ENCODE measurements at regions not wholly inside any gene's neighbourhood (a gene's known extent, or its start where the extent isn't known, plus 50 kb on each side); places are given as distances from the start of the nearest gene placed in this dataset.

DNA sequence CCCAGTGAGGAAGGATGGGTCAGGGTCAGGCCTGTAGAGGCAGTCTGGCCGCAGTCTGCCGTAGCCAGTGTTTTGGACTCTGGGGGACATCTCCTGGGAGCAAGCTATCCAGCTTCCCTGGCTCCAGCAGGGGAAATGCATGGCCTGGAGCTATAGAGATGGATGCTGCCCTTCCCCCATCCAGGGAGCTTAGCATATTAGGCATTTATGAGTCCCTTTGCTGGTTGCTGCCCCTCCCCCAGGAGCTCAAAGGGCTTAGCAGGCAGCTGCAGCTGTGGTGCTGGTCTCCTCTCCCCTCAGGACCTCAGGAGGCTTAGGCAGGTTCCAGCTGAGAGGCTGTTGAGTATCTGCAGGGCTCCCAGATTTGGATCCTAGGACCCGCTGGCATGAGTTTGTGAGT is 1158.7 kb downstream of the DTWD2 start:
- no peak overlapping the region for H3K4me3 ChIP-seq
- ATAC-seq (no peak), DNase-seq (ENCODE audit: low spot score) (peak; percentile 30)
- H3K27me3 ChIP-seq (ENCODE audit: insufficient read depth), result no peaks in the 10 kb centered on the region
- H3K36me3 Mint-ChIP-seq (ENCODE audit: low read depth), result 0 out of 3 replicates have a peak, but pooled peaks cover 1% of the 10 kb centered on the region
- peak overlapping the region; percentile 48; the same call in 1 of the 2 replicates for H3K4me2 ChIP-seq
- TF ChIP-seq ZNF114 (CRISPR knock-in tag; IDR thresholded peaks at IDR 0.05), result no peak
- no peak for TF ChIP-seq STAT1 (IDR thresholded peaks at IDR 0.05; ENCODE audit: unreplicated experiment)
- no peak for TF ChIP-seq EZH2 (IDR thresholded peaks at IDR 0.05; ENCODE audit: low read depth, unreplicated experiment)
- TF ChIP-seq, protein P1, sequence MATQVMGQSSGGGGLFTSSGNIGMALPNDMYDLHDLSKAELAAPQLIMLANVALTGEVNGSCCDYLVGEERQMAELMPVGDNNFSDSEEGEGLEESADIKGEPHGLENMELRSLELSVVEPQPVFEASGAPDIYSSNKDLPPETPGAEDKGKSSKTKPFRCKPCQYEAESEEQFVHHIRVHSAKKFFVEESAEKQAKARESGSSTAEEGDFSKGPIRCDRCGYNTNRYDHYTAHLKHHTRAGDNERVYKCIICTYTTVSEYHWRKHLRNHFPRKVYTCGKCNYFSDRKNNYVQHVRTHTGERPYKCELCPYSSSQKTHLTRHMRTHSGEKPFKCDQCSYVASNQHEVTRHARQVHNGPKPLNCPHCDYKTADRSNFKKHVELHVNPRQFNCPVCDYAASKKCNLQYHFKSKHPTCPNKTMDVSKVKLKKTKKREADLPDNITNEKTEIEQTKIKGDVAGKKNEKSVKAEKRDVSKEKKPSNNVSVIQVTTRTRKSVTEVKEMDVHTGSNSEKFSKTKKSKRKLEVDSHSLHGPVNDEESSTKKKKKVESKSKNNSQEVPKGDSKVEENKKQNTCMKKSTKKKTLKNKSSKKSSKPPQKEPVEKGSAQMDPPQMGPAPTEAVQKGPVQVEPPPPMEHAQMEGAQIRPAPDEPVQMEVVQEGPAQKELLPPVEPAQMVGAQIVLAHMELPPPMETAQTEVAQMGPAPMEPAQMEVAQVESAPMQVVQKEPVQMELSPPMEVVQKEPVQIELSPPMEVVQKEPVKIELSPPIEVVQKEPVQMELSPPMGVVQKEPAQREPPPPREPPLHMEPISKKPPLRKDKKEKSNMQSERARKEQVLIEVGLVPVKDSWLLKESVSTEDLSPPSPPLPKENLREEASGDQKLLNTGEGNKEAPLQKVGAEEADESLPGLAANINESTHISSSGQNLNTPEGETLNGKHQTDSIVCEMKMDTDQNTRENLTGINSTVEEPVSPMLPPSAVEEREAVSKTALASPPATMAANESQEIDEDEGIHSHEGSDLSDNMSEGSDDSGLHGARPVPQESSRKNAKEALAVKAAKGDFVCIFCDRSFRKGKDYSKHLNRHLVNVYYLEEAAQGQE (IDR thresholded peaks at IDR 0.05; ENCODE audit: unreplicated experiment), result no peak
- TF ChIP-seq, protein P2, sequence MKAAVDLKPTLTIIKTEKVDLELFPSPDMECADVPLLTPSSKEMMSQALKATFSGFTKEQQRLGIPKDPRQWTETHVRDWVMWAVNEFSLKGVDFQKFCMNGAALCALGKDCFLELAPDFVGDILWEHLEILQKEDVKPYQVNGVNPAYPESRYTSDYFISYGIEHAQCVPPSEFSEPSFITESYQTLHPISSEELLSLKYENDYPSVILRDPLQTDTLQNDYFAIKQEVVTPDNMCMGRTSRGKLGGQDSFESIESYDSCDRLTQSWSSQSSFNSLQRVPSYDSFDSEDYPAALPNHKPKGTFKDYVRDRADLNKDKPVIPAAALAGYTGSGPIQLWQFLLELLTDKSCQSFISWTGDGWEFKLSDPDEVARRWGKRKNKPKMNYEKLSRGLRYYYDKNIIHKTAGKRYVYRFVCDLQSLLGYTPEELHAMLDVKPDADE (IDR thresholded peaks at IDR 0.05), result no peak
- TF ChIP-seq, protein P3, sequence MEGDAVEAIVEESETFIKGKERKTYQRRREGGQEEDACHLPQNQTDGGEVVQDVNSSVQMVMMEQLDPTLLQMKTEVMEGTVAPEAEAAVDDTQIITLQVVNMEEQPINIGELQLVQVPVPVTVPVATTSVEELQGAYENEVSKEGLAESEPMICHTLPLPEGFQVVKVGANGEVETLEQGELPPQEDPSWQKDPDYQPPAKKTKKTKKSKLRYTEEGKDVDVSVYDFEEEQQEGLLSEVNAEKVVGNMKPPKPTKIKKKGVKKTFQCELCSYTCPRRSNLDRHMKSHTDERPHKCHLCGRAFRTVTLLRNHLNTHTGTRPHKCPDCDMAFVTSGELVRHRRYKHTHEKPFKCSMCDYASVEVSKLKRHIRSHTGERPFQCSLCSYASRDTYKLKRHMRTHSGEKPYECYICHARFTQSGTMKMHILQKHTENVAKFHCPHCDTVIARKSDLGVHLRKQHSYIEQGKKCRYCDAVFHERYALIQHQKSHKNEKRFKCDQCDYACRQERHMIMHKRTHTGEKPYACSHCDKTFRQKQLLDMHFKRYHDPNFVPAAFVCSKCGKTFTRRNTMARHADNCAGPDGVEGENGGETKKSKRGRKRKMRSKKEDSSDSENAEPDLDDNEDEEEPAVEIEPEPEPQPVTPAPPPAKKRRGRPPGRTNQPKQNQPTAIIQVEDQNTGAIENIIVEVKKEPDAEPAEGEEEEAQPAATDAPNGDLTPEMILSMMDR (conservative IDR thresholded peaks at IDR 0.05; ENCODE audit: low read depth in 2 of 2), result no peak
- no peak for TF ChIP-seq EZH2phosphoT487 (IDR thresholded peaks at IDR 0.05; ENCODE audit: unreplicated experiment)
- H3K9me3 Mint-ChIP-seq, result peaks cover 4% of the 10 kb centered on the region; the same call in 2 of the 3 replicates
- H3K27ac Mint-ChIP-seq, result no peak overlapping the region
- H3K36me3 ChIP-seq (ENCODE audit: insufficient read depth), result no peaks in the 10 kb centered on the region
- H3K79me2 ChIP-seq (replicated peaks; ENCODE audit: insufficient read depth), result no peaks in the 10 kb centered on the region
- H2AFZ ChIP-seq, result 0 out of 2 replicates have a peak overlapping the region, but pooled peaks have one; percentile 56
- no peak overlapping the region for H3K4me3 Mint-ChIP-seq
- no peak overlapping the region for H3K27ac ChIP-seq (ENCODE audit: low read depth)
- peaks cover 10% of the 10 kb centered on the region for H3K4me1 Mint-ChIP-seq
- H3K27me3 Mint-ChIP-seq (ENCODE audit: insufficient read depth, low read depth, poor library complexity), result no peaks in the 10 kb centered on the region
- no peaks in the 10 kb centered on the region for H3F3A ChIP-seq (replicated peaks; ENCODE audit: low read depth)
- no peaks in the 10 kb centered on the region for H3K9me2 ChIP-seq (ENCODE audit: insufficient read depth)
- H3K4me1 ChIP-seq (ENCODE audit: insufficient read depth), result no peaks in the 10 kb centered on the region
- H4K20me1 ChIP-seq (replicated peaks; ENCODE audit: insufficient read depth), result no peaks in the 10 kb centered on the region

DNA sequence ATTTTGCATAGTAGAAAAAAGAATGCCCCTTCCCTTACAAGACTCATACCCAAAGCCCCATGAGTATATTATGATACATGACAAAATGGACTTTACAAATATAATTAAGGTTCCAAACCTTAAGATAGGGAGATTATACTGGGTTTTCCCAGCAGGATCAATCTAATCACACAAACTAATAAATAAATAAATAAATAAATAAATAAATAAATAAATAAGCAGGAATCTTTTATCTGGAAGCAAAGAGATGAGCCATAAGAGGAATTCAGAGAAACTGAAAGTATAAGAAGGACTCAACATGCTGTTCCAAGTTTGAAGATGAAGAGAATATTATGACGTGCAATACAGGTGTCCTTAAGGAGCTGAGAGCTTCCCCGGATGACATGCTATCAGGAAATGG is 1174.5 kb downstream of the DTWD2 start:
- Histone ChIP-seq H2AFZ (no peak overlapping the region), H3K4me2 (no peak overlapping the region), H3K9me2 (ENCODE audit: insufficient read depth) (peaks cover 13% of the 10 kb centered on the region), H3F3A (replicated peaks; ENCODE audit: low read depth) (no peaks in the 10 kb centered on the region), H3K27me3 (ENCODE audit: insufficient read depth) (no peaks in the 10 kb centered on the region), H4K20me1 (replicated peaks; ENCODE audit: insufficient read depth) (no peaks in the 10 kb centered on the region), H3K36me3 (ENCODE audit: insufficient read depth) (no peaks in the 10 kb centered on the region), H3K4me3 (no peak overlapping the region), H3K4me1 (ENCODE audit: insufficient read depth) (no peaks in the 10 kb centered on the region), H3K27ac (ENCODE audit: low read depth) (no peak overlapping the region), H3K79me2 (replicated peaks; ENCODE audit: insufficient read depth) (no peaks in the 10 kb centered on the region)
- no peak for ATAC-seq
- peaks cover 8% of the 10 kb centered on the region; the same call in 2 of the 3 replicates for H3K9me3 Mint-ChIP-seq
- no peaks in the 10 kb centered on the region for H3K27me3 Mint-ChIP-seq (ENCODE audit: insufficient read depth, low read depth, poor library complexity)
- no peaks in the 10 kb centered on the region for H3K36me3 Mint-ChIP-seq (ENCODE audit: low read depth)
- H3K4me3 Mint-ChIP-seq, result no peak overlapping the region
- DNase-seq (ENCODE audit: low spot score), result no peak
- H3K27ac Mint-ChIP-seq, result no peak overlapping the region
- H3K4me1 Mint-ChIP-seq, result no peaks in the 10 kb centered on the region
- TF ChIP-seq STAT1 (IDR thresholded peaks at IDR 0.05; ENCODE audit: unreplicated experiment) (no peak), CREB1 (CRISPR knock-in tag; IDR thresholded peaks at IDR 0.05; ENCODE audit: low read depth) (no peak), ZNF331 (CRISPR knock-in tag; IDR thresholded peaks at IDR 0.05; ENCODE audit: low read depth) (no peak)

Data from GM23338 (cell line).